Endothelial cell of umbilical vein (primary cell): ENCODE measurements at regions not wholly inside any gene's neighbourhood (a gene's known extent, or its start where the extent isn't known, plus 50 kb on each side); places are given as distances from the start of the nearest gene placed in this dataset.

Source experiments
- EZH2 ChIP-seq: IDR thresholded peaks from 2 replicates; pipeline ENCODE4 v1.6.1; 2012; ENCODE audit warnings: borderline replicate concordance, low read depth, mild to moderate bottlenecking, moderate library complexity, low read length, inconsistent platforms; ENCODE audit not compliant: severe bottlenecking
- GATA2 ChIP-seq: IDR thresholded peaks from 2 replicates; pipeline ENCODE4 v1.7.0; 2011; ENCODE audit warnings: low read depth, mild to moderate bottlenecking, moderate library complexity, mixed read lengths, low read length; ENCODE audit not compliant: insufficient read length, insufficient read depth
- POLR2A ChIP-seq: IDR thresholded peaks from 2 replicates; pipeline ENCODE4 v1.6.1; 2012; ENCODE audit warnings: low read depth, mild to moderate bottlenecking, control low read depth, low read length
- POLR2AphosphoS5 ChIP-seq: IDR thresholded peaks from 2 replicates; pipeline ENCODE4 v1.6.1; 2012; ENCODE audit warnings: low read depth, mild to moderate bottlenecking, control low read depth, low read length, moderate library complexity; ENCODE audit not compliant: insufficient read depth
- TF ChIP-seq, protein P1 (sequence below): IDR thresholded peaks from 2 replicates; pipeline ENCODE4 v1.6.1; 2011; ENCODE audit not compliant: insufficient read depth, insufficient read length
- TF ChIP-seq, protein P2 (sequence below), 2 donors: IDR thresholded peaks; 1 replicate in 1 of 2; 2 replicates in 1 of 2; pipeline ENCODE4 v1.5.1; 2011; ENCODE audit warnings: low read length in 2 of 2, mild to moderate bottlenecking in 2 of 2, moderate library complexity in 2 of 2, control low read depth in 1 of 2, inconsistent platforms in 1 of 2, low read depth in 1 of 2; ENCODE audit not compliant: insufficient read depth in 1 of 2; ENCODE audit errors: extremely low read depth in 1 of 2

DNA sequence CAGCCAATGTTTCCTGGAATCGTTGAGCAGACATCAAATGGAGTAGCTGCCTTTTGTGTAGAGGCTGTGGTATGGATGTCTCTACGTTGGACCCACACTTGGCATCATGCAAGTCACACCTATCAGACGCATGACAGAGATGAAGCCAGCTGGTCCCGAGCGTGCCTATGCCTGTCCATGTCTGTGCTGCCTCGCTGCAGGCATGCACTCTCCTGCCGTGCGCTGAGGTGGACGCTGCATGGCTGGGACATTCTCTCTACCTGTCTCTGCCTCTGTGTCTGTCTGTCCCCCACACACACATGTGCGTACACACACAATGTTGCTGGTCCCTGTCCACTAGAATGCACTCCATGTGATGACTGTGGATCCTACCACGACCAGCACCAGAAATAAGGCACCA lies 514.2 kb upstream of the MYT1L start:
- TF ChIP-seq GATA2 (no peak), POLR2AphosphoS5 (no peak), EZH2 (no peak), POLR2A (no peak)
- TF ChIP-seq, protein P1, sequence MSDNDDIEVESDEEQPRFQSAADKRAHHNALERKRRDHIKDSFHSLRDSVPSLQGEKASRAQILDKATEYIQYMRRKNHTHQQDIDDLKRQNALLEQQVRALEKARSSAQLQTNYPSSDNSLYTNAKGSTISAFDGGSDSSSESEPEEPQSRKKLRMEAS = no peak
- TF ChIP-seq, protein P2, sequence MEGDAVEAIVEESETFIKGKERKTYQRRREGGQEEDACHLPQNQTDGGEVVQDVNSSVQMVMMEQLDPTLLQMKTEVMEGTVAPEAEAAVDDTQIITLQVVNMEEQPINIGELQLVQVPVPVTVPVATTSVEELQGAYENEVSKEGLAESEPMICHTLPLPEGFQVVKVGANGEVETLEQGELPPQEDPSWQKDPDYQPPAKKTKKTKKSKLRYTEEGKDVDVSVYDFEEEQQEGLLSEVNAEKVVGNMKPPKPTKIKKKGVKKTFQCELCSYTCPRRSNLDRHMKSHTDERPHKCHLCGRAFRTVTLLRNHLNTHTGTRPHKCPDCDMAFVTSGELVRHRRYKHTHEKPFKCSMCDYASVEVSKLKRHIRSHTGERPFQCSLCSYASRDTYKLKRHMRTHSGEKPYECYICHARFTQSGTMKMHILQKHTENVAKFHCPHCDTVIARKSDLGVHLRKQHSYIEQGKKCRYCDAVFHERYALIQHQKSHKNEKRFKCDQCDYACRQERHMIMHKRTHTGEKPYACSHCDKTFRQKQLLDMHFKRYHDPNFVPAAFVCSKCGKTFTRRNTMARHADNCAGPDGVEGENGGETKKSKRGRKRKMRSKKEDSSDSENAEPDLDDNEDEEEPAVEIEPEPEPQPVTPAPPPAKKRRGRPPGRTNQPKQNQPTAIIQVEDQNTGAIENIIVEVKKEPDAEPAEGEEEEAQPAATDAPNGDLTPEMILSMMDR (IDR thresholded peaks at IDR 0.05; ENCODE audit: extremely low read depth in 1 of 2, insufficient read depth in 1 of 2, low read depth in 1 of 2, low read length in 2 of 2) = no peak
